Sigmoid colon (tissue), 6 donors: ENCODE measurements at regions not wholly inside any gene's neighbourhood (a gene's known extent, or its start where the extent isn't known, plus 50 kb on each side); places are given as distances from the start of the nearest gene placed in this dataset.

Source experiments
- DNase-seq: peaks from one replicate; pipeline ENCODE4 v3.0.0-alpha.2; 2019
- H3K27ac ChIP-seq, 4 donors: fragments of 200-600 bp; sonication (generic); one replicate each; pipeline ENCODE4 v1.5.1; 2016 to 2019; ENCODE audit warnings: mild to moderate bottlenecking in 1 of 4
- H3K27me3 ChIP-seq, 3 donors: fragments of 200-600 bp; sonication (generic); one replicate each; pipeline ENCODE4 v1.5.1; 2019; ENCODE audit warnings: mild to moderate bottlenecking in 1 of 3
- H3K36me3 ChIP-seq, 4 donors: fragments of 200-600 bp; sonication (generic); one replicate each; pipeline ENCODE4 v1.5.1; 2016 to 2019
- H3K4me1 ChIP-seq, 4 donors: fragments of 200-600 bp; sonication (generic); one replicate each; pipeline ENCODE4 v1.5.1; 2017 to 2019
- H3K4me3 ChIP-seq, 4 donors: fragments of 200-600 bp; sonication (generic); one replicate each; pipeline ENCODE4 v1.5.1; 2017 to 2019; ENCODE audit warnings: mild to moderate bottlenecking in 2 of 4, moderate library complexity in 1 of 4
- H3K9me3 ChIP-seq, 4 donors: fragments of 200-600 bp in 3 of 4; sonication (generic) in 3 of 4; one replicate each; pipeline versions ENCODE4 v1.5.1 to v1.6.1; 2013 to 2019
- CTCF ChIP-seq, 4 experiments: fragments of 450-650 bp in 3 of 4; fragments of 200-600 bp in 1 of 4; IDR thresholded peaks; one replicate each; pipeline ENCODE4 v1.5.1; 2016 to 2019; ENCODE audit warnings: antibody characterized with exemption in 4 of 4, mild to moderate bottlenecking in 3 of 4, moderate library complexity in 2 of 4
- EP300 ChIP-seq, 4 donors: sonication (generic); formaldehyde crosslinking; IDR thresholded peaks; one replicate each; pipeline ENCODE4 v1.6.1; 2017; ENCODE audit warnings: antibody characterized with exemption in 4 of 4
- POLR2A ChIP-seq, 2 donors: fragments of 450-650 bp; IDR thresholded peaks; one replicate each; pipeline ENCODE4 v1.6.1; 2016; ENCODE audit warnings: antibody characterized with exemption in 2 of 2, mild to moderate bottlenecking in 2 of 2, moderate library complexity in 2 of 2
- POLR2AphosphoS5 ChIP-seq, 4 donors: sonication (generic); formaldehyde crosslinking; IDR thresholded peaks; one replicate each; pipeline ENCODE4 v1.6.1; 2017; ENCODE audit warnings: antibody characterized with exemption in 4 of 4
- WGBS, 2 donors: extraction: QIAGEN DNeasy Blood & Tissue Kit; methylation state at CpG; one replicate each; pipeline ENCODE4 v1.1.7; 2013; 5-methylcytosine and 5-hydroxymethylcytosine counted together
- intact Hi-C: fragments of 100-400 bp; cut with DNase I; formaldehyde crosslinking; loops from one replicate; pipeline ENCODE4 v1.15.1; 2023
- donor health status: healthy with polysubstance abuse.
- donor health status: healthy.

GRCh38 chr6:122009000-122009350 is 390.5 kb upstream of the HSF2 start:
- H3K36me3 ChIP-seq: no peaks in the 10 kb centered on the region
- no peaks in the 10 kb centered on the region for H3K9me3 ChIP-seq
- no peaks in the 10 kb centered on the region for H3K27me3 ChIP-seq
- no peak for DNase-seq
- TF ChIP-seq EP300 (IDR thresholded peaks at IDR 0.05): no peak
- no peak for TF ChIP-seq POLR2AphosphoS5 (IDR thresholded peaks at IDR 0.05)
- TF ChIP-seq POLR2A (IDR thresholded peaks at IDR 0.05): no peak
- no peak for TF ChIP-seq CTCF (IDR thresholded peaks at IDR 0.05)
- H3K27ac ChIP-seq: no peak overlapping the region
- H3K4me3 ChIP-seq: no peak overlapping the region
- intact Hi-C loops: no loop called here
- no peaks in the 10 kb centered on the region for H3K4me1 ChIP-seq

GRCh38 chr6:122012578-122012977 is 386.9 kb upstream of the HSF2 start:
- intact Hi-C loops: no loop called here
- DNase-seq: no peak
- Histone ChIP-seq H3K4me3 (no peak overlapping the region), H3K27ac (no peak overlapping the region), H3K4me1 (no peaks in the 10 kb centered on the region), H3K9me3 (no peaks in the 10 kb centered on the region), H3K36me3 (no peaks in the 10 kb centered on the region), H3K27me3 (no peaks in the 10 kb centered on the region)
- TF ChIP-seq CTCF (IDR thresholded peaks at IDR 0.05): no peak
- no peak for TF ChIP-seq POLR2AphosphoS5 (IDR thresholded peaks at IDR 0.05)
- TF ChIP-seq EP300 (IDR thresholded peaks at IDR 0.05): no peak
- TF ChIP-seq POLR2A (IDR thresholded peaks at IDR 0.05): no peak
- WGBS, 2 donors: 78 to 85% methylated on average over 1 of the region's 1 CpG

DNA sequence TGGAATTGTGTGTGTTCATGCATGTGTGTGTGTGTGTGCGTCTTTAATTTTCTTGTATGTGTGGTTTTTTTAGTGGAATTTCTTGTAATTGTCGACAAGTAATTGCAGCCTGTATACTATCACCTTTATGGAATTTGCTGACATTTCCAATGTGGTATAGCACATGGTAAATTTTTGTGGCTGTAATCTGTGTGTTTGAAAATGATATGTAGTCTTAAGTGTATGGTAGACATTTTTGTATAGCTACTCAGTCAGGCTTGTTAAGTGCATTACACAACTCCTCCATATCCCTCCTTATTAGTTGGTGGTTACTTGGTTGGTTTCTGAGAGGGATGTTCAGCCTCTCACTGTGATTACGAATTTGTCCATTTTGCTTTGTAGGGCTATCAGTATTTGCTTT is 384.5 kb upstream of the HSF2 start:
- TF ChIP-seq POLR2AphosphoS5 (IDR thresholded peaks at IDR 0.05) (no peak), POLR2A (IDR thresholded peaks at IDR 0.05) (no peak), EP300 (IDR thresholded peaks at IDR 0.05) (no peak), CTCF (IDR thresholded peaks at IDR 0.05) (no peak)
- H3K4me3 ChIP-seq: no peak overlapping the region
- intact Hi-C loops: no loop called here
- H3K36me3 ChIP-seq: no peaks in the 10 kb centered on the region
- DNase-seq: no peak
- 81 to 95% methylated on average over 3 of the region's 3 CpGs for WGBS, 2 donors
- no peaks in the 10 kb centered on the region for H3K4me1 ChIP-seq
- no peak overlapping the region for H3K27ac ChIP-seq
- no peaks in the 10 kb centered on the region for H3K9me3 ChIP-seq
- H3K27me3 ChIP-seq: no peaks in the 10 kb centered on the region

DNA sequence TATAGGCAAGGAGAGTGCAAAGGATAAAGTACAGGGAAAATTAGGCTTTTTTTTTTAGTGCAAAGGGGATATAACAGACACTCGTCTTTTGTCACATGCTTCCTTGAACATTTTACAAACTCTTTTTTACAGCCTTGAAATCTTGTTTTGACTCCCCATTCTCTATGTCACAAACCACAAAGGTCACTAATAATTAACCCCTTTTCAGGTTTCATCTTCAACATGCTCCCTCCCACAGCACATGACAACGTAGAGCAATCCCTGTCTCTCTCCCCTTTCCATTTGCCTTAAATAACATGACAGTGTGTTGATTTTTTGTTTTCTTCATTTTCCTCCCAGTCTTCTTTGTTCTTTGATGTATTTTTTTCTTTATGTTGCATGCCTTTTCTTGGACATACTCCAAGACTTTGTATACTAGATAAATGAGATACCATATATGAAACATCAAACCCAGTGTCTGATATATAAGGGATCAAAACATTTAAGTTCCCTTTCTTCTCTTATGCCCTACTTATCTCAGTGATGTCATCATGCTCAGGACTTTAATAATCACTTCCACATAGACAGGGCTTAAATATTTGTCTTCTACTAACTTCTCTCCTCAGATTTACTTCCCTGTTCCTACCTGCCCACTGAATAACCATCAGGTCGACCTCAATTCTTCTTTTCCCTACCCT is 378.7 kb upstream of the HSF2 start:
- Histone ChIP-seq H3K4me3 (no peak overlapping the region), H3K27me3 (no peaks in the 10 kb centered on the region), H3K4me1 (no peaks in the 10 kb centered on the region), H3K9me3 (no peaks in the 10 kb centered on the region), H3K27ac (no peak overlapping the region), H3K36me3 (no peaks in the 10 kb centered on the region)
- TF ChIP-seq POLR2A (IDR thresholded peaks at IDR 0.05): no peak
- TF ChIP-seq CTCF (IDR thresholded peaks at IDR 0.05): no peak
- no peak for TF ChIP-seq POLR2AphosphoS5 (IDR thresholded peaks at IDR 0.05)
- TF ChIP-seq EP300 (IDR thresholded peaks at IDR 0.05): no peak
- intact Hi-C loops: no loop called here
- DNase-seq: no peak
- 35 to 56% methylated on average over 3 of the region's 3 CpGs for WGBS, 2 donors

- H3K27ac ChIP-seq: no peak overlapping the region
- TF ChIP-seq POLR2A (IDR thresholded peaks at IDR 0.05) (no peak), CTCF (IDR thresholded peaks at IDR 0.05) (no peak), POLR2AphosphoS5 (IDR thresholded peaks at IDR 0.05) (no peak)
- H3K4me3 ChIP-seq: no peak overlapping the region
- no peak for DNase-seq
- no peaks in the 10 kb centered on the region for H3K9me3 ChIP-seq
- no peaks in the 10 kb centered on the region for H3K4me1 ChIP-seq
- H3K27me3 ChIP-seq: no peaks in the 10 kb centered on the region
- no peaks in the 10 kb centered on the region for H3K36me3 ChIP-seq
- 81 to 92% methylated on average over 1 of the region's 1 CpG for WGBS, 2 donors
- intact Hi-C loops: no loop called here
Measured at GRCh38 chr6:122025104-122025503, 374.3 kb upstream of the HSF2 start.
